Chondrocyte (in vitro differentiated cells): ENCODE measurements at regions not wholly inside any gene's neighbourhood (a gene's known extent, or its start where the extent isn't known, plus 50 kb on each side); places are given as distances from the start of the nearest gene placed in this dataset.
A peak's percentile ranks its signal among the peaks of the same experiment; 100 is the strongest.

Experiments
- DNase-seq: peaks from one replicate; pipeline ENCODE4 v3.0.0; 2021; ENCODE audit warnings: mixed read lengths, low spot score
- H3K27ac Mint-ChIP-seq: one replicate; pipeline ENCODE4 v1.8.0; 2021; ENCODE audit warnings: mild to moderate bottlenecking, moderate library complexity, mixed read lengths; ENCODE audit not compliant: unreplicated experiment
- H3K27me3 Mint-ChIP-seq: 2 replicates; pipeline ENCODE4 v1.8.0; 2021; ENCODE audit warnings: low read depth, mixed read lengths
- H3K36me3 Mint-ChIP-seq: 2 replicates; pipeline ENCODE4 v1.8.0; 2021; ENCODE audit warnings: low read depth, mixed read lengths
- H3K4me1 Mint-ChIP-seq: 2 replicates; pipeline ENCODE4 v1.8.0; 2021; ENCODE audit warnings: low read depth, mild to moderate bottlenecking, mixed read lengths
- H3K4me3 Mint-ChIP-seq: one replicate; pipeline ENCODE4 v1.8.0; 2021; ENCODE audit warnings: mild to moderate bottlenecking, moderate library complexity, mixed read lengths; ENCODE audit not compliant: unreplicated experiment
- H3K9me3 Mint-ChIP-seq: 2 replicates; pipeline ENCODE4 v1.8.0; 2021; ENCODE audit warnings: low read depth, mixed read lengths
- TF ChIP-seq, protein P1 (sequence below): fragments of 200-600 bp; sonication (generic); IDR thresholded peaks from 2 replicates; pipeline ENCODE4 v1.5.0; 2021; ENCODE audit warnings: antibody characterized with exemption, mild to moderate bottlenecking, moderate library complexity

GRCh38 chr21:36211660-36212512, 55.3 kb downstream of the DOP1B start:
- Mint-ChIP-seq H3K27me3 (no peaks in the 10 kb centered on the region), H3K4me3 (peak overlapping the region; percentile 0), H3K36me3 (peaks cover 6% of the 10 kb centered on the region), H3K27ac (peak overlapping the region; percentile 75), H3K4me1 (peaks cover 52% of the 10 kb centered on the region), H3K9me3 (no peaks in the 10 kb centered on the region)
- peak; percentile 14 for DNase-seq
- TF ChIP-seq, protein P1, sequence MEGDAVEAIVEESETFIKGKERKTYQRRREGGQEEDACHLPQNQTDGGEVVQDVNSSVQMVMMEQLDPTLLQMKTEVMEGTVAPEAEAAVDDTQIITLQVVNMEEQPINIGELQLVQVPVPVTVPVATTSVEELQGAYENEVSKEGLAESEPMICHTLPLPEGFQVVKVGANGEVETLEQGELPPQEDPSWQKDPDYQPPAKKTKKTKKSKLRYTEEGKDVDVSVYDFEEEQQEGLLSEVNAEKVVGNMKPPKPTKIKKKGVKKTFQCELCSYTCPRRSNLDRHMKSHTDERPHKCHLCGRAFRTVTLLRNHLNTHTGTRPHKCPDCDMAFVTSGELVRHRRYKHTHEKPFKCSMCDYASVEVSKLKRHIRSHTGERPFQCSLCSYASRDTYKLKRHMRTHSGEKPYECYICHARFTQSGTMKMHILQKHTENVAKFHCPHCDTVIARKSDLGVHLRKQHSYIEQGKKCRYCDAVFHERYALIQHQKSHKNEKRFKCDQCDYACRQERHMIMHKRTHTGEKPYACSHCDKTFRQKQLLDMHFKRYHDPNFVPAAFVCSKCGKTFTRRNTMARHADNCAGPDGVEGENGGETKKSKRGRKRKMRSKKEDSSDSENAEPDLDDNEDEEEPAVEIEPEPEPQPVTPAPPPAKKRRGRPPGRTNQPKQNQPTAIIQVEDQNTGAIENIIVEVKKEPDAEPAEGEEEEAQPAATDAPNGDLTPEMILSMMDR, result no peak

GRCh38 chr21:36212513-36212780, 55.8 kb downstream of the DOP1B start:
- no peak overlapping the region for H3K4me3 Mint-ChIP-seq
- H3K36me3 Mint-ChIP-seq, result peaks cover 8% of the 10 kb centered on the region
- TF ChIP-seq, protein P1, result no peak
- peak overlapping the region; percentile 75 for H3K27ac Mint-ChIP-seq
- peak; percentile 5 for DNase-seq
- H3K4me1 Mint-ChIP-seq, result peaks cover 50% of the 10 kb centered on the region
- no peaks in the 10 kb centered on the region for H3K27me3 Mint-ChIP-seq
- no peaks in the 10 kb centered on the region for H3K9me3 Mint-ChIP-seq

GRCh38 chr21:36214561-36214960, 57.9 kb downstream of the DOP1B start:
- no peak overlapping the region for H3K4me3 Mint-ChIP-seq
- TF ChIP-seq, protein P1, result no peak
- H3K27me3 Mint-ChIP-seq, result no peaks in the 10 kb centered on the region

GRCh38 chr21:36217743-36218142, 61.1 kb downstream of the DOP1B start:
- H3K4me3 Mint-ChIP-seq, result no peak overlapping the region
- H3K36me3 Mint-ChIP-seq, result peaks cover 11% of the 10 kb centered on the region
- H3K4me1 Mint-ChIP-seq, result peaks cover 3% of the 10 kb centered on the region
- no peaks in the 10 kb centered on the region for H3K9me3 Mint-ChIP-seq
- H3K27me3 Mint-ChIP-seq, result no peaks in the 10 kb centered on the region
- TF ChIP-seq, protein P1, result no peak
- H3K27ac Mint-ChIP-seq, result no peak overlapping the region
- no peak for DNase-seq

More at GRCh38 chr21:36214561-36214960, 57.9 kb downstream of the DOP1B start:
- no peaks in the 10 kb centered on the region for H3K9me3 Mint-ChIP-seq
- DNase-seq, result no peak
- H3K27ac Mint-ChIP-seq, result no peak overlapping the region
- peaks cover 35% of the 10 kb centered on the region for H3K4me1 Mint-ChIP-seq
- peaks cover 12% of the 10 kb centered on the region for H3K36me3 Mint-ChIP-seq

DNA sequence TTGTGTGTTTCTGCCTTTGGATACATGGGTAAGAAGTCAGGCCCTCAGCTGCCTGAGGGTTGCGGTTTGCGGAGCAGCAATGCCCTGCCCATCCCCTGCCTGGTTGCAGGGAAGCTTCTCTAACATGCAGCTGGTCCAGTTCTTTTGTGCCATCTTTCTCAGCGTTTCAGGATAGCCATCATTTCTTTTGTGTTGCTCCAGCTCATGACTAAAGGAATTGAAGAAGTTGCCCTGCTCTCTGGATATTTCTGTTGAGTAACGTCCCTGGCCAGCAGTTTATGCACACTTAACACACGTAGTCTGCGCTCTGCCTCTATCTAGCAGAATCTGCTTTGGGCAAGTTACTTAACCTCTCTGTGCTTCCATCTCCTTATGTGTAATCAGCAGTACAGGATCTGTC, 62.1 kb downstream of the DOP1B start:
- Mint-ChIP-seq H3K4me3 (no peak overlapping the region), H3K27ac (no peak overlapping the region), H3K9me3 (no peaks in the 10 kb centered on the region), H3K27me3 (no peaks in the 10 kb centered on the region), H3K4me1 (no peaks in the 10 kb centered on the region), H3K36me3 (peaks cover 11% of the 10 kb centered on the region)
- TF ChIP-seq, protein P1, result no peak
- no peak for DNase-seq
